ENCODE measurements at regions not wholly inside any gene's neighbourhood (a gene's known extent, or its start where the extent isn't known, plus 50 kb on each side); places are given as distances from the start of the nearest gene placed in this dataset.
"Not testable (repeated sequence)": the region's sequence is repeated elsewhere in the genome, so short reads cannot be mapped to it uniquely, and the experiment has no call there.

DNA sequence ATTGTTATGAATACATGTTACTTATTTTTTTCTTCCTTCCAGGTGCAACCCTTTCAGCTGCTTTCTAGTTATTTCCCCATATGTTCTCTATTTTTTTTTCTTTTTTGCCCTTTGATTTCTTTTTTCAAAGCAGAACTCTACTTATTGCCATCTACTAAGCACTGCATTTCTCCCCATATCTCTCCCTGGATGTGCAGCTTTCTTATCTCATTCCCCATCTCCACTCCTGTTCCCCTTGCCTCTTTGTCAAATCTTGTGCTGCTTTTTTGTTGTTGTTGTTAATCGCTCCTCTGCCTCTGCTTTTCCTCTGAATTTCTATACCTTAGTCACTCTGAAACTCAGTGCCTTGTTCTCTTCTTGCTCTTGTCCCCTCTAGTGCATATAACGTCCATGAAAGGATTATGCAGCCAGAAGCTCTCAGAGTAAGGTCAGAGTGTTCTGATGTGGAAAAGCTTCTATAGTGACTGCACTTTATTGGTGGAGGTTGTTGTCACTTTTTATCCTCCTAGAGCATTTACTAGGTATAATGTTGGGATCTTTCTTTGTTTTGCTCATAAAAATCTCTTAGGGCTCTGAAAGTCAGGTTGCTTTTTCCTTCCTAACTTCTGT lies 51.1 kb upstream of the JADE1 start:
- in situ Hi-C loops (cut with MboI; ENCODE audit: low pct_unique_long_range_greater_than_20kb, low sequenced_read_pairs) = no loop called here
- no peak for DNase-seq

DNA sequence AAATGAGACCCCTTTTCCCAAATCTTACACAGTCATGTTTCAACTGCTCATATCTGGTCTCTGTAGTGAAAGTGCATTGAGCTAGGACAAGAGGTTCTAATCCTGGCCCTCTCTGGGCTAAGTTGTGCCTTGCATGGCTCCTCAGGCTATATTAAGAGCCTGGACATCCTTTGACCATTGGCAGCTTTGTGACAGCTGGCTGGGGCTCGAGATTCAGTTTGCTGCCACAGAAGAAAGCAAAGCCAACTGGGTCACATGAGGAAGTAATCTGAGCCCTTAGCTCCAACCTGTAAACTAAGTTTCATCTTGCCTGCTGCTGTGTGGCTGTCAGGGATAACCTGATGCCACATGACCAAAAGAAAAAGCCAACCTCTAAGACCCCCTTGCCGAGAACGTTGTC lies 51.8 kb upstream of the JADE1 start:
- in situ Hi-C loops (cut with MboI; ENCODE audit: low pct_unique_long_range_greater_than_20kb, low sequenced_read_pairs) = no loop called here
- DNase-seq = no peak

DNA sequence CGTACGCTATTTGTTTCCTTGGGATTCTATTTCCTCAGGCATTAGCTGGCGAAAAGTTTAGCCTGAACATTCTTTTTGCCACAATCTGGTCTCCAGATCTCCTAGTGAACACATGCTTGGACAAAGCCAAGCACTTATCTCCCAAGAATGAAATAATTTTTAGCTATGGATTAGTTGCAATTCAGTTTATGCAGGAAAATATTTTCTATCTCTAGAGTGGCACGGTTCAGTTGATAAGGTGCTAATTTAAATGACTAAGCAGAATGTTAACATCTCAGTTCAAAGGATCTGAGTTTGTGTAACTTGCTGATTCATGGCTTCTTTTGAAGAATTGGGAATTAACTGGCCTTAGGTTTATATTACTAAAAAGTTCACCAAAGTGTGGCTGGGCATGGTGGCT lies 58.1 kb upstream of the JADE1 start:
- DNase-seq = no peak
- in situ Hi-C loops (cut with MboI; ENCODE audit: low pct_unique_long_range_greater_than_20kb, low sequenced_read_pairs) = no loop called here

DNA sequence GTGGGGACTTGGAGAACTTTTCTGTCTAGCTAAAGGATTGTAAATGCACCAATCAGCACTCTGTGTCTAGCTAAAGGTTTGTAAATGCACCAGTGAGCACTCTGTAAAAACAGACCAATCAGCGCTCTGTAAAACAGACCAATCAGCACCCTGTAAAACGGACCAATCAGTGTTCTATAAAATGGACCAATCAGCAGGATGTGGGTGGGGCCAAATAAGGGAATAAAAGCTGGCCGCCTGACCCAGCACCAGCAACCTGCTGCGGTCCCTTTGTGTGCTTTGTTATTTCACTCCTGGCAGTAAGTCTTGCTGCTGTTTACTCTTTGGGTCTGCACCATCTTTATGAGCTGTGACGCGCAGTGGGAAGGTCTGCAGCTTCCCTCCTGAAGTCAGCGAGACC lies 67.8 kb upstream of the JADE1 start:
- in situ Hi-C loops (cut with MboI; ENCODE audit: low pct_unique_long_range_greater_than_20kb, low sequenced_read_pairs) = not testable (repeated sequence)

DNA sequence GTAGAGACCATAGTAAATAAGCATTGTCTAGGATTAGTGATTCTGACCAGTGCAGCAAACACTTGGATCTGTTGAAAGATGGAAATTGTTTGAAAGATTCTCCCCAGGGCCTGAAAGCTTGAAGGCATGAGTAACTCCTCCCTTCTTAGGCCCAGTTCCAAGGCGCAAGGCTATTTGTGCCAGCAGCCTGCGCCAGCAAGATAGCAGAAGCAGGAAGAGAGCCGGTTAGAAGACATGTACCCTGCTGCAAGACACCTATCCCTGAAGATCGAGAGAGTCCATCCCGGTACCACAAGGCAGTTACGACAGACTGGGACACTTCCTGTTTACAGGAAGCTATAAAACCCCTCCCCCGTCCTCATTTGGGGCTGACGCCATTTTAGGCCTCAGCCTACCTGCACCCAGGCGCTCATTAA lies 72.4 kb upstream of the JADE1 start:
- in situ Hi-C loops (cut with MboI; ENCODE audit: low pct_unique_long_range_greater_than_20kb, low sequenced_read_pairs) = no loop called here
- peak; percentile 77 for DNase-seq

More for the DNA sequence above, 67.8 kb upstream of the JADE1 start:
- DNase-seq = not testable (repeated sequence)

DNA sequence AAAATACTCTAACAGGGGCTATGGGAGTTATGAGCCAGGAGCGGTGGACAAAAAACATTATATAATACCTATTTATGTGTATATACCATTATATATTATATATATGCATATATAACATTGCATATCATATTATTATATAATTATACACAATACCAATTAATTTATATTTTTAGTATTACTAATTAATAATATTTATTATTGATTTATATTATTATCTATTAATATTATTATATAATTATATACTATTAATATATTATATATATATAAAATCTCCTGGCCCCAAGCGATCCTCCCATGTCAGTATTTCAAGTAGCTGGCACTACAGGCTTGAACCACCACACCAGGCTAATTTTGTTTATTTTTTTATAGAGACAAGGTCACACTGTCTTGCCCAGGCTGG lies 73.8 kb upstream of the JADE1 start:
- in situ Hi-C loops (cut with MboI; ENCODE audit: low pct_unique_long_range_greater_than_20kb, low sequenced_read_pairs) = no loop called here
- no peak for DNase-seq

DNA sequence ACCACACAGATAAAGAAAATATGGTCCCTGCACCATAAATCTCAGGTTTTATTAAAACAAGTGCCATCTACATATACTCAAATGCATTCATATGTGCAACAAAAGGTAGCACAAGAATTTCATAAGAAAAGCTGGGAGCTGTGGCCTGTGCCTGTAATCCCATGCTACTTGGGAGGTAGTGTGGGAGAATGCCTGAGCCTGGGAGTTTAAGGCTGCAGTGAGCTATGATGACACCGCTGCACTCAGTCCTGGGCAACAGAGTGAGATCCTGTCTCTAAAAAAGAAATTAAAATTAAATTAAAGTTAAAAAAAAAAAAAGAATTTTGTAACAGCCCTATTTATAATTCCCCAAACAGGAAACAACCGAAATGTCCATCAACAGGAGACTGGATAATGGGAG lies 81.3 kb upstream of the JADE1 start:
- no peak for DNase-seq
- in situ Hi-C loops (cut with MboI; ENCODE audit: low pct_unique_long_range_greater_than_20kb, low sequenced_read_pairs) = no loop called here

DNA sequence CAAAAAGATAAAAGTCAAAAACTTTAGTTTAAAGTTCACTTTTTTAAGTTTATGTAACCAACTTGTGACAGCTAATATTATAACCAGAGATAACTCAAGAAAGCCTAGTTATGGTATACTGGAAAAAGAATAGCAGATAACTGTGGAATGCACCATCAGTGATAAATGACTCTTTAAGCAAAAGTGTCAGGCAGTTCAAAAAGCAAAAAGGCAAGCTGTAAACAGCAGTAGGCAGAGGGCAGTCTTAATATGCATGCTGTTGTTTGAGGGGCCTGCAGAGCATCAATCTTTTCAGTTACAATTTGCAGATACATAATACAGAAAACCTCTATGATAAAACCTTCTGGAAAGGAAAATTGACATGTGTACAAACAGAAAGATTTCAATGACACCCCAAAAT lies 81.8 kb upstream of the JADE1 start:
- no peak for DNase-seq
- in situ Hi-C loops (cut with MboI; ENCODE audit: low pct_unique_long_range_greater_than_20kb, low sequenced_read_pairs) = no loop called here

DNA sequence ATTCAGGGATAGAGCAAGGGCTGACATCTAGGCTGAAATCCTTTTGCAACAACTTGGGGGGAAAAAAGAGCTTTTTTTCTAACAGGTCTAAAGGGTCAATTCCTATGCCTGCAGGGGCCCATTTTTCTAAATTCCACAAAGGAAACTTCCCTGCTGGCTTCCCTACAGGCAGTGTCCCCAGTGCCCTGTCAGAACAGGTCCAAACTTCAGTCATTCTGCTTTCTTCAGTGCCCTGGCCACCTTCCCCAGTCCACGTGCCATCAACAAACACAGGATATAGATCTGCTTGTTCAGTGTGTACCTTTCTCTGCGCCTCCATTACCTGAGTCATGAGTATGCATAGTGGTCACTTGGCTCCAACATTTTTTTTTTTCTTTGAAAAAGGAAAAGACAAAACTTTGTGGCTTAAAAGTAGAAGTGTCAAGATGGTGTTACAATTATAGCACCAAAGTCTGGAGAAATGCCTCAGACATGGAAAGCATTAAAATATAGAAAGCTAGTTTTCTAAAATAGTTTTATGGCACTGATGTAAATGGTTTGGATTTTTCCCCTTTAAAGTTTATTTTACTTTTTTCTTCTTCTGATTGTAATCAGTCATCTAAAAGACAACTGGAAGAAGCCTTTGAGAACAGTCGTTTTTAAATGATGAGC lies 84.0 kb upstream of the JADE1 start:
- in situ Hi-C loops (cut with MboI; ENCODE audit: low pct_unique_long_range_greater_than_20kb, low sequenced_read_pairs) = no loop called here
- DNase-seq = no peak

DNA sequence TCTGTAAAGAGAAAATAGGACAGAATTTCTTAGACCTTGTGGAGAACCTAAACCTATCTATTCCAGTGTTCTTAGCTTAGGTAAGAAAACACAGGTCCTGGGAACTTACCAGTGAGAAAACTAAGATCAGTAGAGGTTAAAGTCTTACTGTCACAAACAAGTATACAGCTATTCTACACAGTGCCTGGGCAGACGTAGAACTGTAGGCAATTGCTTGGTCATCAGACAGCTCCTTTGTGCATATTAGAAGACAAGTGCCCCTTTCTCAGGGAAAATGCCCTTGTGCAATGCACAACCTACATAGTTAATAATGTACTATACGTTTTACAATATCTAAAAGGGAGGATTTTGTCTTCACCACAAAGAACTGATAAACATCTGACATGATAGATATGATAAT lies 86.6 kb upstream of the JADE1 start:
- in situ Hi-C loops (cut with MboI; ENCODE audit: low pct_unique_long_range_greater_than_20kb, low sequenced_read_pairs) = no loop called here
- no peak for DNase-seq

DNA sequence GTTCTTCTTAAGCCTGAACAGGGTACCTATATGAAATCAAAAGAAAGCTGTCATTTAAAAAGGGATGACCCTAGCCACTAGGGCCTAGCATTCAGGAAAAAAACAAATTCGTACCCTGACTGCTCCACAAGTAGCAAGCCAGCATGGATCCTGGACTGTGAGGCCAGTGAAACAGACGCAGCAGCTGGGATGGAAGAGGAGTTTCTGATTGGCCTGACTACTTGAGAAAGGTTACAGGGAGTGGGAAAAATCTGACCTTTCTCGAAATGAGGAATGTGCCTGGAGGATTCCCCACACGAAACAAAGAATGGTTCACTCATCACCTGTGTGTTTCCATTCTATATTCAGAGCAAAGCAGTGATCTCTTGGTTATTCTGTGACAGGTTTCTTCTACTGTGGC lies 87.6 kb upstream of the JADE1 start:
- DNase-seq = no peak
- in situ Hi-C loops (cut with MboI; ENCODE audit: low pct_unique_long_range_greater_than_20kb, low sequenced_read_pairs) = no loop called here

DNA sequence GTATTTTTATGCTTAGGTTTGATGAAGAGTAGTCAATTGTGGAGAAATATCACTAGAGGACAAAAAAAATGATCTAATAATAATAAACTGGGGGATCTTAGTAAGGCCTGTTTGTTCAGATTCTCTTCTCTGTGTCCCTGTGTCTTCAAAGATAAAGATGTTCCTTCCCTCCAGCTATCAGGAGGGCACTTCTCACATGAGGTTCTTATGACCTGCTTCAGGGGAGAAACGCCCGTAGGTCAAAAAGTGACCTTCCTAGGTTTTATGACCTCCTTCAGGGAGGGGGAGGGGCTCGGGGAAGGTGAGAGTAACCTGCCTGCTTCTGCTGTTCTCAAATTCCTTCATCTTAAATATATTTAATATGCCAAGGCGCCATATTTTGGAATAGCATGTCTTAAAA lies 89.2 kb upstream of the JADE1 start:
- in situ Hi-C loops (cut with MboI; ENCODE audit: low pct_unique_long_range_greater_than_20kb, low sequenced_read_pairs) = no loop called here
- DNase-seq = no peak

DNA sequence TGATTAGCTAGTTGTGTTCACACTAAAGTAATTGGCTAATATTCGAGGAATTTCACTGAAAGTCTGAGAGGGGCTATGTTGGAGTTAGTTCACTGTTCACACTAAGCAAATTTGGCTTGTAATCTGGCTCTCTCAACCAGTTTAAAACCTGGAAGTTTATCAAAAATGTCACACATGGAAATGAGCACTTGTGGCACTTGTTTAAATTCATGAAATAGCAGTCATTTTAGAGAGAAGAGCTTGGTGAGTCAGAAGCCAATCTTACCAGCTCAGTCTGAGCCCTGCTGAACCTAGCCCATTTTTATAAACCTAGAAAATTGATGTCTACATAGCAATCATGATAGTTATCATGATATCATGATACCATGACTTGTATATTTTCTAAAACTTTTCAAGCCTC lies 90.7 kb upstream of the JADE1 start:
- no peak for DNase-seq
- in situ Hi-C loops (cut with MboI; ENCODE audit: low pct_unique_long_range_greater_than_20kb, low sequenced_read_pairs) = no loop called here

DNA sequence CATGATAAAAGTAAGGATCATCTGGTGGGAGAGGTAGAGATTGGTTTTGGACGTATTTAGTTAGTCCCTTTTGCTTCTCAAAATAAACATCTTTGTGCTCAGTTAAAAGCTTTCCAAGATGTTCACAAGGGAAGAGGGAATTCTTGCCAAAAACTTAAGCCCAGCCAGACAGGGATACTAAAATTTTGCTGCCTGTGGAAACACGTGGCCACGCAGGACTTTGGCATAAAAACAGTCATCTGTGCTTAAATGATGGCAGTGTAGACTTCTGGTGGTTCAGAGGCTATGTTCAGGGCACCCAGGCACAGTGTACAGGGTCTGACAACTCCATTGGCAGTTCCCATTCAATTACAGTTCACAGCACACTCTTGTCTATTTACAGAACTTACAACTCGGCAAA lies 93.2 kb upstream of the JADE1 start:
- in situ Hi-C loops (cut with MboI; ENCODE audit: low pct_unique_long_range_greater_than_20kb, low sequenced_read_pairs) = no loop called here
- DNase-seq = no peak

DNA sequence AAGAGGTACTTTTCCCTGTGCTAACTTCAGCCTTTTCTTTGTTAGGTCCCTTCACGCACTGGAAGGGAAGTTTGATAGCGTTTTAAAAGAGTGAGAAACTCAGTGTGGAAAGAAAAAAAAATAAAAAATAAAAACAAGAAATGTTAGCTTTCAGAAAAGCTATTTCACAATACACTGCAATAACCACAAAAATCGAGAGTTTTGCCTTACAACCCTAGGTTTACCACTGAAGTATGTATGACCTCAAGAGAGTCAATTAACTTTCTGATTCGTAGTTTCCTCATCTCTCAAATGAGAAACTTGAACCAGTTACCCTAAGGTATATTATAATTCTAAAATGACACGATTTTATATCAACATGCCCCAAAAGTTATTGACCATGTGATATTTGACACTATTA lies 93.9 kb upstream of the JADE1 start:
- no peak for DNase-seq
- in situ Hi-C loops (cut with MboI; ENCODE audit: low pct_unique_long_range_greater_than_20kb, low sequenced_read_pairs) = no loop called here

DNA sequence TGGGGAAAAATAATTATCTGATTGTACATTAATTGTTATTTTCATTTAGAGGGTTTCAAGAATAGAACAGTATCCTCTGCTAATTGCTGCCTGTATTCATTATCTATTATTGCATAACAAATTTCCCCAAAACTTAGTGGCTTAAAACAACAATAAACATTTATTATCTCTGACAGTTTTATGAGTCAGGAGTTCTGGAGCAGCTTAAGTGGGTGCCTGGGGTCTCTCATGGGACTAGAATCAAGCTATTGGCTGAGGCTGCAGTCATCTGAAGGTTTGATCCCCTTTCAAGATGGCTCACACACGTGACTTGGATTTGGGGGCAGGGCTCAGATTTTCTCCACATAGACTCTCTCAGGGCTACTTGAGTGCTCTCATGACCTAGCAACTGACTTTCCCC lies 98.1 kb upstream of the JADE1 start:
- in situ Hi-C loops (cut with MboI; ENCODE audit: low pct_unique_long_range_greater_than_20kb, low sequenced_read_pairs) = no loop called here
- DNase-seq = no peak

DNA sequence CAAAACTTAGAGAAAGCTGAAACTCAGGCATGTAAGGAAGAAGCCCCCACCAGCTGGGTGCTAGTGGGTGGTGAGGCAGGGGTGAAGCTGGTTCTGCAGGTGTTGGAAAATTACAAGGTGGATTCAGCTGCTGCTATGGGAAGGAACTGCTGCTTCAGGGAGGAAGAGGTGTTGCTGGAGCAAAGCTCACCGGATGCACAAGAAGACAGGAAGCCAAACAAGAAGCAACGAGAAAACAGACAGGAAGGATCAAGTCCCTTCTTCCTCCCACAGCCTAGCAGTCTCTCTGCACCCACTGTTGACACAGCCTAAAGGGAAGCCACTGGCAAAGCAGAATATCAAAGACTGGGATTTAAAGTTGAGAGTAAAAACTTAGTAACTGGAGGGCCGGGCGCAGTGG lies 100.2 kb upstream of the JADE1 start:
- in situ Hi-C loops (cut with MboI; ENCODE audit: low pct_unique_long_range_greater_than_20kb, low sequenced_read_pairs) = no loop called here
- DNase-seq = peak; percentile 68

DNA sequence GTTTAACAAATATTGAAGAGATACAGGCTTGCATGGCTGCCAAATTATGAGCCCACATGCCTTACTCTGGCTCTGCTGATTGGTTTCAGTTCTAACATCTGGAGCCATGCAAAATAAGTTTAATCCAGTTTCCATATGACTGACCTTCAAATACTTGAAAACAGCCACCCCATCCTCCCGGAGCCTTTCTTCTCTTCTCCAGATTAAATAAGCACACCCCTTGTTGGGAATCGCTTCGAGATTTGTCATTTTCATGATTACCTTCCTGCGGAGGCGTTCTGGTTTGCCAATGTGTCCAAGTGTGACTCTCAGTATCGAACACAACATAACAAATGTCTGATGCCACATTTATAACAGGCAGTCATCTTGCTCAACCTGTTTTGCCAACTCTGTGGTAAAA lies 101.6 kb upstream of the JADE1 start:
- DNase-seq = no peak
- in situ Hi-C loops (cut with MboI; ENCODE audit: low pct_unique_long_range_greater_than_20kb, low sequenced_read_pairs) = no loop called here

DNA sequence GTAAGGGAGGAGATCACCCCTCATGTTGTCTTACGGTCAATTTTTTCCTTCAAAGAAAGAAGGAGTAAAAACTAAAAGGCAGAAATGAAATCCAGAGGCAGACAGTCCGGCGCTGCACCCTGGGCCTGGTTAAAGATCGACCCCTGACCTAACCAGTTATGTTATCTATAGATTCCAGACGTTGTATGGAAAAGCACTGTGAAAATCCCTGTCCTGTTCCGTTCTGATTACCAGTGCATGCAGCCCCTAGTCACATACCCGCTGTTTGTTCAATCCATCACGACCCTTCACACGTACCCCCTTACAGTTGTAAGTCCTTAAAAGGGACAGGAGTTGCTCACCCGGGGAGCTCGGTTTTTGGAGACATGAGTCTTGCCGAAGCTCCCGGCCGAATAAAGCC lies 105.6 kb upstream of the JADE1 start:
- DNase-seq = no peak
- in situ Hi-C loops (cut with MboI; ENCODE audit: low pct_unique_long_range_greater_than_20kb, low sequenced_read_pairs) = no loop called here

DNA sequence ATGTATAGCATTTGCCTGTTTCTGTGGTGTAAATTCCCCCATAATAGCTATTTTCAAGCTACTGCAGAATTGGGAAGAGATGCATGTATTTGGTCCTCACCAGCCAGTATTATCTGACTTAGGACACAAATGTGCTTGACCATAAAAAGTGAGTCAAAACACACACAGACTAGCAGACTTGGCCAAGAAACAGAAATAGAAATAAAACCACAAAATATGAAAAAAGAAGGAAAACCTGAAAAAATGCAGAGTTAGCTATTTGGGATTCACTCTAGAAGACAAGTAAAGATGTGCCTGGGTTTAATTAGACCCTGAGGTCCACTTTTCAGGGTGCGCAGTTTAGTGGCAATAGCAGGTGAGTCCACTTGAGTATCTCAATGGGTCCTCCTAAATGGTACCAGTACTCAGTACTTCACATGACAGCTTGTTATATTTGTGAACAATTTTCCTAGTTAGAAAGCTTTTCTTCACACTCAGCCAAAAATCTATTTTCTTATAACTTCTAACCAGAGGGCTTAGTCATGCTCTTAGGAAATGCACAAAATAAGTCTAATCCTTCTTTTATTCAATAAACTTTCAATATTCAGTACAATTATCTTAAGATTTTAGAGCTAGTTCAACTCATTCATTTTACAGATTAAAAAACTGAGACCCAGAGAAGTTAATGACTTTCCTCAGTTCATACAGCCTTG lies 108.7 kb upstream of the JADE1 start:
- in situ Hi-C loops (cut with MboI; ENCODE audit: low pct_unique_long_range_greater_than_20kb, low sequenced_read_pairs) = no loop called here
- DNase-seq = no peak

DNA sequence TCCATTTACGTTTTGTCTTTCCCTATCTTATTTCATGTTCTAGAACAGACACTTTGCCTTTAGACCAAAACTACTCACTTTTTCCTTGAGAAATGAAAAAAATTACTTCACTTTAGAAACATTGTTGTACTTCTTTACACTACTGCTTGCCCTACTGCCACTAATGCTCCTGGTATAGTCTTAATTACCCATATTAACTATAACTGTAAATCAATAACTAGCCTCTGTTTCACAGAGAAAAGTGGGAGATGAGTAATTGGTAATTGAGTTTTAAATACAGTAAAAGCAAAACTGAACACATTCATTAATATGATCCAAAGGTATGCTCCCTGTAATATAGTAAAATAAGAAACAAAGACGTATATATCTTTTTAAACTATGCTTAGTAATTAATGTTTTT lies 111.1 kb upstream of the JADE1 start:
- no peak for DNase-seq
- in situ Hi-C loops (cut with MboI; ENCODE audit: low pct_unique_long_range_greater_than_20kb, low sequenced_read_pairs) = no loop called here
